AG04450 (cell line): ENCODE measurements at regions not wholly inside any gene's neighbourhood (a gene's known extent, or its start where the extent isn't known, plus 50 kb on each side); places are given as distances from the start of the nearest gene placed in this dataset.

ENCODE experiments used
- CTCF ChIA-PET: fragments of 300-600, 350-600 bp; formaldehyde crosslinking; extraction: SDS; loops from one replicate; lab custom pipeline; 2022; ENCODE audit warnings: antibody characterized with exemption, inconsistent platforms; lab: Charles Lee
- POLR2A ChIA-PET: fragments of 350-600 bp; formaldehyde crosslinking; extraction: SDS; loops from one replicate; lab custom pipeline; 2021; ENCODE audit warnings: antibody characterized with exemption, inconsistent platforms; lab: Yijun Ruan, JAX
- DNase-seq: peaks from one replicate; pipeline ENCODE4 v3.0.0-alpha.2; 2011; ENCODE audit warnings: low read depth, low spot score
- H3K27ac ChIP-seq: one replicate; pipeline ENCODE4 v1.5.1; 2012; ENCODE audit warnings: low read depth, low read length, control low read depth
- H3K27me3 ChIP-seq: one replicate; pipeline ENCODE4 v1.6.0; 2012; ENCODE audit warnings: low read length; ENCODE audit not compliant: control insufficient read depth, insufficient read depth
- H3K4me3 ChIP-seq: 2 replicates; pipeline ENCODE4 v1.5.1; 2011; ENCODE audit warnings: mild to moderate bottlenecking, low read depth, low read length, control low read depth
- H3K9me3 ChIP-seq: 2 replicates; pipeline ENCODE4 v1.5.1; 2012; ENCODE audit warnings: low read length; ENCODE audit not compliant: control insufficient read depth, insufficient read depth
- CTCF ChIP-seq: IDR thresholded peaks from 2 replicates; pipeline ENCODE4 v1.5.1; 2011; ENCODE audit warnings: low read depth, low read length, control low read depth, inconsistent platforms

GRCh38 chr20:24834310-24834709, 114.8 kb upstream of the CST7 start:
- ChIA-PET CTCF (no interaction called here), POLR2A (no interaction called here)
- Histone ChIP-seq H3K27ac (no peak overlapping the region), H3K4me3 (no peak overlapping the region), H3K9me3 (no peaks in the 10 kb centered on the region), H3K27me3 (peaks cover 5% of the 10 kb centered on the region)
- DNase-seq = no peak
- TF ChIP-seq CTCF = no peak

GRCh38 chr20:24835195-24835594, 113.9 kb upstream of the CST7 start:
- DNase-seq = no peak
- Histone ChIP-seq H3K4me3 (no peak overlapping the region), H3K27me3 (peaks cover 5% of the 10 kb centered on the region), H3K27ac (no peak overlapping the region), H3K9me3 (no peaks in the 10 kb centered on the region)
- ChIA-PET POLR2A (no interaction called here), CTCF (no interaction called here)
- TF ChIP-seq CTCF = no peak

- ChIA-PET POLR2A (no interaction called here), CTCF (no interaction called here)
- H3K9me3 ChIP-seq = no peaks in the 10 kb centered on the region
- peaks cover 5% of the 10 kb centered on the region for H3K27me3 ChIP-seq
- no peak for TF ChIP-seq CTCF
- no peak overlapping the region for H3K27ac ChIP-seq
- no peak overlapping the region for H3K4me3 ChIP-seq
- no peak for DNase-seq
These were observed 113.0 kb upstream of the CST7 start for GRCh38 chr20:24836041-24836533.

- DNase-seq = no peak
- CTCF ChIA-PET = no interaction called here
These were observed 112.3 kb upstream of the CST7 start for GRCh38 chr20:24836661-24837299.

More at GRCh38 chr20:24836661-24837299, 112.3 kb upstream of the CST7 start:
- Histone ChIP-seq H3K27ac (no peak overlapping the region), H3K27me3 (peaks cover 5% of the 10 kb centered on the region), H3K9me3 (no peaks in the 10 kb centered on the region), H3K4me3 (no peak overlapping the region)
- TF ChIP-seq CTCF = no peak
- POLR2A ChIA-PET = no interaction called here
